ENCODE measurements at regions not wholly inside any gene's neighbourhood (a gene's known extent, or its start where the extent isn't known, plus 50 kb on each side); places are given as distances from the start of the nearest gene placed in this dataset.
"Not testable (repeated sequence)": the region's sequence is repeated elsewhere in the genome, so short reads cannot be mapped to it uniquely, and the experiment has no call there.

GRCh38 chr7:149573519-149573918 is 75.9 kb upstream of the ZNF746 start:
- ChIA-PET POLR2A (no interaction called here), CTCF (no interaction called here)
- Mint-ChIP-seq H3K27ac (no peak overlapping the region), H3K4me3 (no peak overlapping the region), H3K9me3 (ENCODE audit: insufficient read depth) (peaks cover 12% of the 10 kb centered on the region), H3K27me3 (no peaks in the 10 kb centered on the region), H3K4me1 (no peaks in the 10 kb centered on the region)
- H3K9me3 ChIP-seq (ENCODE audit: control extremely low read depth in 1 of 3, control insufficient read depth in 2 of 3, insufficient read depth in 1 of 3, low read length in 2 of 3) = peaks cover 0 to 24% (median 18%) of the 10 kb centered on the region in 3 donors
- no peak overlapping the region for H3K4me3 ChIP-seq (ENCODE audit: control extremely low read depth in 1 of 5, extremely low read depth in 1 of 5, insufficient read depth in 1 of 5, low read depth in 2 of 5, low read length in 4 of 5)
- no peak overlapping the region for H2AFZ ChIP-seq (ENCODE audit: insufficient read depth, low read depth, low read length, poor library complexity, severe bottlenecking)
- 100% methylated on average over 1 of the region's 3 CpGs for WGBS (ENCODE audit: insufficient coverage)
- intact Hi-C loops (cut with micrococcal nuclease) = no loop called here
- peaks cover 1 to 5% of the 10 kb centered on the region in 2 experiments for H3K36me3 ChIP-seq (replicated peaks in 1 of 2; ENCODE audit: control extremely low read depth in 1 of 2, control insufficient read depth in 1 of 2, extremely low read depth in 1 of 2, insufficient read depth in 2 of 2, low read length in 1 of 2)
- TF ChIP-seq CTCF (IDR thresholded peaks at IDR 0.05) = no peak
- TF ChIP-seq EZH2 (IDR thresholded peaks at IDR 0.05; ENCODE audit: borderline replicate concordance, insufficient read depth, low read depth, low read length, poor library complexity, severe bottlenecking) = no peak
- ATAC-seq (ENCODE audit: low read depth) (no peak), DNase-seq (no peak)
- H3K4me2 ChIP-seq (replicated peaks; ENCODE audit: low read depth, low read length, poor library complexity, severe bottlenecking) = no peak overlapping the region
- no peaks in the 10 kb centered on the region for H4K20me1 ChIP-seq (ENCODE audit: control insufficient read depth, insufficient read depth, low read length, poor library complexity, severe bottlenecking)
- no peaks in the 10 kb centered on the region for H3K27me3 ChIP-seq (replicated peaks in 1 of 4; ENCODE audit: control extremely low read depth in 1 of 4, control insufficient read depth in 3 of 4, insufficient read depth in 4 of 4, low read length in 3 of 4)
- no peak overlapping the region for H3K27ac ChIP-seq (ENCODE audit: low read length in 2 of 2)
- H3K9ac ChIP-seq (ENCODE audit: low read length) = no peak overlapping the region
- H3K79me2 ChIP-seq (ENCODE audit: control insufficient read depth, insufficient read depth, low read length) = peaks cover 3% of the 10 kb centered on the region
- no peaks in the 10 kb centered on the region for H3K4me1 ChIP-seq (ENCODE audit: control insufficient read depth in 2 of 2, insufficient read depth in 2 of 2, low read length in 2 of 2)

GRCh38 chr7:149572920-149573319 is 75.3 kb upstream of the ZNF746 start:
- H3K4me1 ChIP-seq (ENCODE audit: control insufficient read depth in 2 of 2, insufficient read depth in 2 of 2, low read length in 2 of 2); H3K27me3 Mint-ChIP-seq; H3K4me1 Mint-ChIP-seq; H3K9ac ChIP-seq (ENCODE audit: low read length); H3K27me3 ChIP-seq (replicated peaks in 1 of 4; ENCODE audit: control extremely low read depth in 1 of 4, control insufficient read depth in 3 of 4, insufficient read depth in 4 of 4, low read length in 3 of 4); H3K4me2 ChIP-seq (replicated peaks; ENCODE audit: low read depth, low read length, poor library complexity, severe bottlenecking); POLR2A ChIA-PET; H4K20me1 ChIP-seq (ENCODE audit: control insufficient read depth, insufficient read depth, low read length, poor library complexity, severe bottlenecking); DNase-seq; H3K27ac Mint-ChIP-seq; CTCF ChIA-PET; H3K4me3 Mint-ChIP-seq; H3K36me3 ChIP-seq (replicated peaks in 1 of 2; ENCODE audit: control extremely low read depth in 1 of 2, control insufficient read depth in 1 of 2, extremely low read depth in 1 of 2, insufficient read depth in 2 of 2, low read length in 1 of 2); H3K79me2 ChIP-seq (ENCODE audit: control insufficient read depth, insufficient read depth, low read length); H2AFZ ChIP-seq (ENCODE audit: insufficient read depth, low read depth, low read length, poor library complexity, severe bottlenecking); intact Hi-C loops (cut with micrococcal nuclease); H3K4me3 ChIP-seq (ENCODE audit: control extremely low read depth in 1 of 5, extremely low read depth in 1 of 5, insufficient read depth in 1 of 5, low read depth in 2 of 5, low read length in 4 of 5); H3K27ac ChIP-seq (ENCODE audit: low read length in 2 of 2); ATAC-seq (ENCODE audit: low read depth): not testable (repeated sequence)
- no CpG with 5 or more reads among the region's 8 CpGs for WGBS (ENCODE audit: insufficient coverage)
- peaks cover 0 to 24% (median 22%) of the 10 kb centered on the region in 3 donors for H3K9me3 ChIP-seq (ENCODE audit: control extremely low read depth in 1 of 3, control insufficient read depth in 2 of 3, insufficient read depth in 1 of 3, low read length in 2 of 3)
- peaks cover 14% of the 10 kb centered on the region for H3K9me3 Mint-ChIP-seq (ENCODE audit: insufficient read depth)
